ENCODE measurements at regions not wholly inside any gene's neighbourhood (a gene's known extent, or its start where the extent isn't known, plus 50 kb on each side); places are given as distances from the start of the nearest gene placed in this dataset.
"Not testable (repeated sequence)": the region's sequence is repeated elsewhere in the genome, so short reads cannot be mapped to it uniquely, and the experiment has no call there.

DNA sequence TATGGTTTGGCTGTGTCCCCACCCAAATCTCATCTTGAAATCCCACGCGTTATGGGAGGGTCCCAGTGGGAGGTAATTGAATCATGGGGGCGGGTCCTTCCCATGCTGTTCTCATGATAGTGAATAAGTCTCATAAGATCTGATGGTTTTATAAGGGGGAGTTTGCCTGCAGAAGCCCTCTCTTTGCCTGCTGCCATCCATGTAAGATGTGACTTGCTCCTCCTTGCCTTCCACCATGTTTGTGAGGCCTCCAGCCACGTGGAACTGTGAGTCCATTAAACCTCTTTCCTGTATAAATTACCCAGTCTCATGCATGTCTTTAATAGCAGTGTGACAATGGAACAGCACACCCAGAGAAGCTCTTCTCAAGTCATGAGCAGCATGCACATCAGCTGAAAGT lies 119.1 kb upstream of the CARD11 start:
- DNase-seq (ENCODE audit: low spot score) = not testable (repeated sequence)

DNA sequence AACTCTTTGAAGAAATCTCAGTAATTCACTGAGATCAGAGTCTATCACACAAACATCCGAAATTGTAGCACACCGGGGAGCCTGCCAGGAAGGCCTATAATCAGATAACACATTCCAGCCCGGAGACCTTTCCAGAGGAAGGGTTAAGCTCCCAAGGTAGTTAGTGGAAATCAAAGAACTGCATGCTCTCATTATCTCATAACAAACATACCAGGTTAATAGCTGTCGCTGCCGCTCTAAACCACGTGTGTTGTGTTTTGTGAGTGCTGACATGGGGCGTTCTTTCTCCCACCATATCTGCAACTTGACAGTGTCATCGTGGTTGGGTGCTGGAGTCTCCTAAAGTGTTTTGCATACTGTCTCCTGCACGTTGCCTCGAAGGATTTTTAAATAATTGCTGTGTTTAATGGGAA lies 120.7 kb upstream of the CARD11 start:
- DNase-seq (ENCODE audit: low spot score) = no peak

DNA sequence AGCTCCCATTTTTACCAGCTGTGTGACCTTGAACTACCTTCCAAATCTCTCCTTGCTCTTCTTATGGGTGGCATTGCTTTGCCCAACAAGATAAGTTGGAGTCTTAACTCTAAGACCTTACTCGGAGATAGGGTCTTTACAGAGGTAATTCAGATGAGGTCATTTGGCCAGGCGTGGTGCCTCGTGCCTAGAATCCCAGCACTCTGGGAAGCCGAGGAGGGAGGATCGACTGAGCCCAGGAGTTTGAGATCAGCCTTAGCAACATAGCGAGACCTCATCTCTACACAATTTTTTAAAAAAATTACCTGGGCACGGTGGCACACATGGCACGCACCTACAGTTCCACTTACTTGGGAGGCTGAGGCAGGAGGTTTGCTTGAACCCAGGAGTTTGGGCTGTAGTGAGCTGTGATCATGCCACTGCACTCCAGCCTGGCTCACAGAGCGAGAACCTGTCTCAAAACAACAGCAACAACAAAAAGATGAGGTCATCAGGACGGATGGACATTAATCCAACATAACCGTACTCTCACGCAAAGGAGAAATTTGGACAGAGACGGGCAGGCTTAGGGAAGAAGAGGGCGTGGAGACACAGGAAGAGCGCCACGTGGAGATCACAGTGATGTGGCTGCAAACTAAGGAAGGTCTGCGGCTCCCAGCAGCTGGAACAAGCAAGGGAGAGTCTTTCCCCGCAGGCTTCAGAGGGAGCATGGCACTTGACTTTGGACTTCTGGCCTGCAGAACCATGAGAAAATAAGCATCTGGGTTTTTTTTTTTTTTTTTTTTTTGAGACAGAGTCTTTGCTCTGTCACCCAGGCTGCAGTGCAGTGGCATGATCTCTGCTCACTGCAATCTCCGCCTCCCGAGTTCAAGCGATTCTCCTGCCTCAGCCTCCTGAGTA lies 122.3 kb upstream of the CARD11 start:
- DNase-seq (ENCODE audit: low spot score) = no peak

DNA sequence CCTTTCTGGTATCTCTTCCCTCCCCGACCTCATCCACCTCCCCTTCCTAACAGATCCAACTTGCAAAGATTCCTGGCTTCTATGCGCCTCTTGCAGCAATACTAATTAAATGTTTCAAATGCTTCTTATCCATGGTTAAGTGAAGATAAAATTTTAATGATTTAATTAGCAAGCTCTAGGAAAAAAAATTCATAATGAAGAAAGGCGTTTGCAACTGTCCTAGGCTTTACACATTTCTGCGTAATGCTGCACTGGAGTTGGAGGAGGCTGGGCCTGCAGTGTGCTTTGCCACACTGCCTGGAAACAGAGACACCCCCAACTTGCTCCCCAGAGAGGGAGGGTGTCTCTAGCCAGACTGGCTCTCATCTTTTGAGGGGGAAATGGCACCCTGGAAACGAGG lies 123.9 kb upstream of the CARD11 start:
- no peak for DNase-seq (ENCODE audit: low spot score)

DNA sequence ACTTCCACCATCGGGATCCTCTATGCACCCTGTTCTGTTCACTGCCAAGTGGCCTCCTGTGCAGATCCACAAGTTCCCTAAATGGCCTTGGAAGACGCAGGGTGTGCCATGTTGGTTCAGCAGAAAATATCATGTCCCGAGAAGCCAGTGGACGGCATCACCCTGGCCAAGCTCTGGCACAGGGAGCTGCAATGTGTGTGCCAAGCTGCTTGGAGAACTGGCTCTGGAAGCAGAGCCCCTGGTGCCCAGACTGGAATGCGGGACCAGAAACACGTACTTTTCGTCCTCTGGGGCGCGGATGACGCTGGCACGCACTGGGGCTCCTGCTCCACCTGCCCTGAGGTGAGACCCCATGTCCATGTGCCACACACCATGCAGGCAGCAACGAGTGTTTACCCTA lies 124.7 kb upstream of the CARD11 start:
- DNase-seq (ENCODE audit: low spot score) = no peak

DNA sequence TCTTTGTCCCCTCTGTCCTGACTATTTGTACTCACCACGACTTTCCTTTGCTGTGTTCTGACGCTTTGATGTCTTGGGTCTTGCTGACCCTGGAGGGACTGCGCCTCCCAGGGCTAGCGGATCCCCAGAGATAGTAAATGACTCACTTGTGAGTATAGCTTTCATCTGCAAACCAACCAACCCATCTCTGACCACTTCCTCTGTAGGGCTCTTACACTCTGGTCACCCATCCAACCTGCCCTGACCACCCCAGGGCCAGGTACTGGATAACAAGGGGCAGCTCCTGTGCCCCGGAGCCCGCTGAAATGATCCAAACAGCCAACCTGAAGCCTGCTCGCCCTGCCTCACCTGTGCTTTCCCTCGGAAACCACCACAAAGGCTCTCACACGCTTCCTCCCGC lies 125.2 kb upstream of the CARD11 start:
- no peak for DNase-seq (ENCODE audit: low spot score)

DNA sequence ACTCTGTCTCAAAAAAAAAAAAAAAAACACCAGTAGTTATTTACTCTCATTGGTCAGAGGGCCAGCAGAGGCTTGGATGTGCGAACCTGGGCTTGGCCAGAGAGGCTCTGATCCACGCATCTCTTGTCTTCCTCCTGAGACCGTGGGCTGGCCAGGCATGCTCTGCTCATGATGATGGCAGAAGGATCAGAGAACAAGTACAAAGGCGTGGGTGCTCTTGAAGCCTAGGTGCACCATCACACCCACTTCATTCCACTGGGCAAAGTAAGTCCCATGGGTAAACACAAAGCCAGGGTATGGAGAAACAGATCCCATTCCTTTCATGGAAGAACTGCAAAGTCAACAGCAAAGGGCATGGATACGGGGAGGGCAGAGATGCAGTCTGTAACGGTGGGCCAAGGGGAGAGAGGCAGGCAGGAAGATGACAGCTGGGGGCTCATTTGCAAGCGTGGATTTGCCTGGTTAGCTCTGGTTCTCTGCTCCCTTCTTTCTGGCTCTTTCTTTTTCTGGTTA lies 128.2 kb upstream of the SDK1 start:
- no peak for DNase-seq (ENCODE audit: low spot score)

DNA sequence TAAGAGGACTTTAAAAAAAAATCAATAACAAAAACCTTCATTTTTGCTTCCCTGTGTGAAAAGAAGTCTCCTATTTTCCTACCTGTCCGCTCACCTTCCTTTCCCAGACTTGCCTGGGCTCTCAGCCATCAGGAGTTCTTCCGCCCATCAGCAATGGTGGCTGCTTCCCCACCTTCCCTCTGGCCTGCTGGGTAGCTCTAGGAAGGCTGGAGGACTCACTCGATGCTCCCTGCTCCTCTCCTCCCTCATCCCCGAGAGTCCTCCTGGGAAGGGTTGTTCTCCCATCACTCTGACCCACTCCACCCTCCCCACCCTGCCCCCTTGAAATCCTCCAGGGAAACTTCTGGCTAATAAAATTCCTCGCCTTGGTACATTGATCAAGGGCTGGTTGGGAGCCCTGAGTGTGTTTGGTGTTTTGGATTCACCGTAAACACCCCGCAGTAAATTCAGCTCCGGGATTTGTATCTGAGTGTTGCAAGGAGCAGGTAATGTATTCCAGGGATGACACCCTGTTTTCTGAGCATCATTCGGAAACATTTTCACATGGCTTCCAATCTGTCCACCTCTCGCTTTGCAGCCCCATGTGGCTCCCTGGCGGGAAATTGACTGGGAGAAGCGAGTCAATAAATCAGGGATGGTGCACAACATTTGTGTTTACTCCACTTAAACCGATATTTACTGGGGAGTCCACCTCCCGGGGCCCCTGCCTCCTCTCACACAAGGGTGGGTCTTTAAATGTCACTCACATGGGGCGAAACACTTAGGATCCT lies 126.4 kb upstream of the SDK1 start:
- DNase-seq (ENCODE audit: low spot score) = no peak

DNA sequence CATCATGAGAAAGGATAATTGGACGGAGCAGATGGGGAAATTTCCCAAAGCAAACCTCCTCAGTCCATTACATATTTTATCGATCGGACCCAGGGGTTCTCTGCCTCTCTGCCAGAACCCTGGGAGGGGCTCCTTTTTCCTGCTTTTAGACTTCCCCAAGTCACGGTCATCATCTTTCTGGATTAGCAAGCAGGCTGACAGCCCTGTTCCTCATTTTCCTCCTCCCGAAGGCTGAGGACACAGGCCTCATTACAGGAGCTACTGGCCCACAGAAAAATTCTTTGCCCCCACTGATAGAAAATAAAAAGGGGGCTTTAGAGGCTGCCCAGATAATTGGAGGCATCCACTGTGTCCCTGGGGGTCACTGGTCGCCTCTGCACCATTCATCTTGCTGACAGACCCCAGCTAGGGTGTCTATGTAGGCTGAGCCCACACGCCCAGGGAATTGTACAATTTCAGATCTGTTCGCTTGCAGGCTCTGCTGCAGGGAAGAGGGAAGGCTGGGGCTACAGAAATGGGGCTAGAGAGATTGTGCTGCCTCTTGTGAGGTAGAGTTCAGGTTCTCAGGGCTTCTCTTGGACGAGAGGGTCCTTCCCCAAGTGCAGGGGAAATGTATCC lies 125.7 kb upstream of the SDK1 start:
- DNase-seq (ENCODE audit: low spot score) = no peak

DNA sequence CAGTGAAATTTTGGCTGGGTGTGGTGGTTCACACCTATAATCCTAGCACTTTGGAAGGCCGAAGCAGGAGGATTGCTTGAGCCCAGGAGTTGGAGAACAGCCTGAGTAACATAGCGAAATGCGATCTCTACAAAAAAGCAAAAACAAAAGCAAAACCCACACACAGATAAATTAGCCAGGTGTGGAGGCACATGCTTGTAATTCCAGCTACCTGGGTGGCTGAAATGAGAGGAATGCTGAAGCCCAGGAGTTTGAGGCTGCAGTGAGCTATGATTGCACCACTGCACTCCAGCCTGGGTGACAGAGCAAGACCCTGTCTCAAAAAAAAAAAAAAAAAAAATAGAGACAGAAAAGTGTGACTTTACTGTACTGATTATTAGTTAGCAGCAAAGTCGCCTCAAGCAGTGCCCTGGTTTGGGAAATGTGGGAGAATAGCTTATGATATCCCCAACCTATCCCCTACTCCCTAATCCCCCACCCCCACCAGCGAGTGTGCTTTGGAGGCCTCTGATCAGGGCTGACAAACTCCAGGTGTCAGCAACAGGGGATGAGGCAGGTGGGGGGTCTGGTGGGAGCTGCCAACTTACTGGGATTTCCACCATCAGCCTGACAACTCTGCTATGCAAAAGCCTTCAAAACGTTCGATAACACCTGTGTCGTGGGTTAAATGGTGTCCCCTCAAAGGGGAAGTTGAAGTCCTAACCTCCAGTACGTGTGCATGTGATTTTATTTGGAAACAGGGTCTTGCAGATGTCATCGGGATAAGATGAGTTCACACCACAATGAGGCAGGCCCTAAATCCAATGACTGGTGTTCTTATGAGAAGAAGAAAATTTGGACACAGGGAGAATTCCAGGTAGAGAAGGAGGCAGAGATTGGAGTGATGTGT lies 124.7 kb upstream of the SDK1 start:
- no peak for DNase-seq (ENCODE audit: low spot score)

DNA sequence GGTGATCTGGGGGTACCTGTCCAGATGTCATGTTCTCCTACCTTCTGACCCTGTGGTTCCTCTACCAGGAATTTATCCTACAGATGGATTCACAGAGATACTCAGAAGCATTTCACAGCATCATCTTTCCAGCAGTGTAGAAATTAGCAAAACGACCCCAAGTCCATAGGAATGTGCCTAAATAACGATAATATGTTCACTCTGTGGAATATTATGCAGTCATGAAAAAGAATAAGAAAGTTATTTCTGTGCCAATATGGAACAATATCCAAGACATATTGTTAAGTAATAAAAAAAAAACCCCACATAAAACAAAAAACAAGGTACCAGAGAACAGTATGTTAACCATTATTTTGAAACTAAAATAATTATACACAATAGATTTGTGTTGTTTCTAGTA lies 123.8 kb upstream of the SDK1 start:
- DNase-seq (ENCODE audit: low spot score) = no peak

DNA sequence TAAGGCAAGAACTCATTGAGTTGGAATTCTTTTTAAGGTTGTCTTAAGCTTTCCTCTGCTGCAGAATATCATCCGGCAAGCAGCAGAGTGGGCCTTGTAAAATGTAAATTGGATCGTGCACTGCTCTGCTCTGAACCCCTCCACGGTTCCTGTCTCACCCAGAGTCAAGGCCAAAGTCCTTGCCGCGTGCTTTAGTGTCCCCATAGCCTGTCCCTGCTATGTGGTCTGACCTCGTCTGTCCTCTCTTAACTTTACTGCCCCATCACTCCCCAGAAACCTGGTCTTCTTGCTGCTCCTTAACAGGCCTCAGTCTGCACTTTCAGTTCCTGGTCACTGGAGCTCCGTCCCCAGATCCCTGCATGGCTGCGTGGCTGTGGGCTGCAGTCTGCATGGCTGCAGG lies 121.6 kb upstream of the SDK1 start:
- DNase-seq (ENCODE audit: low spot score) = no peak

DNA sequence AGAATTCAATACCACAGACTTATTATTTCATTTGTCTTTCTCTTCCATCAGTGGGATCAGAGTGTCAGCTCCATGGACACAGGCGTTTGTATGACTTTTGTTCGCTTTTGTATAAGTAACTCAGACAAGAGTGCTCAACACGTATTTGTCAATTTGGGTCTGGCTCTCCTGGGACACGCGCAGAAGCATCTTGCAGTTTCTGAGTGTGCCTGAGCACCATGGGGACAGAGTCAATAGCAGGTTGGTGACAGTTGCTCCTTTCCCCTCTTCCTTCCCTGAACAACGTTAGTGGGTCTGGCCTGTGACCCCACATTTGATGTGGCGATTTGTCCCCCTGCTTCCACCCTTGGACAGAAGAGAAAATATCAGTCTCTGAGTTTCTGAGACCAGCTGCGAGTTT lies 120.4 kb upstream of the SDK1 start:
- no peak for DNase-seq (ENCODE audit: low spot score)

DNA sequence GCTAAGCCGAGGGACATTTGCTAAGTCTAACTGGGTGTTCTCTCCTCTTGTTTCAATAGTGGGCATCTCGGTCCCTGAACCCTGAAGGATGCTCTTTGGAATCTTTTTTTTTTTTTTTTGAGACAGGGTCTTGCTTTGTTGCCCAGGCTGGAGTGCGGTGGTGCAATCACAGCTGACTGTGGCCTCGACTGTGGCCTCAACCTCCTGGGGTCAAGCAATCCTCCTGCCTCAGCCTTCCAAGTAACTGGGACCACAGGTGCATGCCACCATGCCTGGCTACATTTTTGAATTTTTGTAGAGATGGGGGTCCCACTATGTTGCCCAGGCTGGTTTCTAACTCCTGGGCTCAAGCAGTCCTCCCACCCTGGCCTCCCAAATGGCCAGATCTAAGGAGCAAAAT lies 119.0 kb upstream of the SDK1 start:
- not testable (repeated sequence) for DNase-seq (ENCODE audit: low spot score)

DNA sequence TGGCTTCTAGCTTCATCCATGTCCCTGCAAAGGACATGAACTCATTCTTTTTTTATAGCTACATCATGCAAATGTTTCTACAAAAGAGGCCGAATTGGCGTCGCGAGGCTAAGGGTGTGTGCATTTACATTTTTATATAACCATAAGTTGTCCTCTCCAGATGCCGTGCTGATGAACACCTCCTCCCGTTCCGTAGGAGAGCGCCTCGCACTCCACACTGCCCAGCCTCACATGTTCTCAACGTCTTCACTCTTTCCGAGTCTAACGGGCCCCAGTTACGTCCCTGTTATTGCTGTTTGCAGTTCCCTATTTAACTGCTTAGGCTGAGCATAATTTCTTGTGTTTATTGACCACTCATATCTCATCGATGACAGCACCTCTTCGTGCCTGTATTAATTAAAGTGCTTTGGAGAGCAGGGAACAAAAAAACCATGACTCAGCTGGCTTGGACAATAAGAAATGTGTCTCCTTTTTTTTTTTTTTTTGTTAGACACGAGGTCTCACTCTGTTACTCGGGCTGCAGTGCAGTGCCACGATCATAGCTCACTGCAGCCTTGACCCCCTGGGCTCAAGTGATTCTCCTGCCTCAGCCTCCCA lies 113.5 kb upstream of the SDK1 start:
- no peak for DNase-seq (ENCODE audit: low spot score)

DNA sequence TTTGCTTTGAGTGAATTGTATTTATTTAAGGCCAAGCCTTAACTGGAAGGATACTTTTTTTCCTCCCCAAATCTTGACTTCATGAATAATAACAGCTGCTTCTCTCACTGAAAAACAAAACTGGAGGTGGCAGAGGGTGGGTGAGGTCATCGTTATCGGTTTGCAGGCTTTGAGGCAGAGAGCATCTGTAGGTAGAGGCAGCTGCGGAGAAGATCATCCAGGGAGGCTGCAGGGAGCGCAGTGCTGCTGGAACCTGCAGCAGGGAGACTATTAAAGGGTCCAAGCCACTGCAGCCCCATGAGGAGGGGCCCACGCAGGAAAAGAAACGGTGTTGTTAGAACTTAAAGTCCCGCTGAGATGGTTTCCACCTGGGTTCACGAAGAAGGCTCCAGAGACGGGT lies 112.1 kb upstream of the SDK1 start:
- DNase-seq (ENCODE audit: low spot score) = no peak

DNA sequence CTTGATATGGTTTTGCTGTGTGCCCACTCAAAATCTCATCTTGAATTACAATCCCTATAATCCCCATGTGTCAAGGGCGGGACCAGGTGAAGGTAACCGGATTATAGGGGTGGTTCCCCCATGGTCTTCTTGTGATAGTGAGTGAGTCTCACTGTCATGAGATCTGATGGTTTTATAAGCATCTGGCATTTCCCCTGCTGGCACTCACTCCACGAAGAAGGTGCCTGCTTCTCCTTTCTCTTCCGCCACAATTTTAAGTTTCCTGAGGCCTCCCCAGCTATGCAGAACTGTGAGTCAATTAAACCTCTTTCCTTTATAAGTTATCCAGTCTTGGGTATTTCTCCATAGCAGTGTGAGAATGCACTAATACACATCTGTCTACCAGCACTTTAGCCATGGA lies 109.5 kb upstream of the SDK1 start:
- DNase-seq (ENCODE audit: low spot score) = no peak

DNA sequence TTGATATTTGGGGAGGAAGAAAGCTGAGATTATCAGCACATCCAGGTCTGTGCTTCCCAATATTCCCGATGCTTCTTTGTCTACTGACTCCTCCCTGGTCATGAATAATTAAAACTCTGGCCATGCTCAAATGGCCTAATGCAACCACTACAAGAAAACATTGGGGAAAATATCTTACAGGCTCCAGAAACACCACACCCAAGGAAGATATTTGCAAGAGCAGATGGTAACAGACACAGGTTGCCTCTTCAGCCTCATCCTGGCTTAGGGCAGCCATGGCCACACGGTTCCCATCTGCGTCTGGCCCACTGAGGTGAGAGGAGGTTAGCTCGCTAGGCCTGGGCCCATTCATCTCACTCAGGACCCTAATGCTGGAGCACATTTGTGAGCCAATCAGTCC lies 108.4 kb upstream of the SDK1 start:
- no peak for DNase-seq (ENCODE audit: low spot score)

DNA sequence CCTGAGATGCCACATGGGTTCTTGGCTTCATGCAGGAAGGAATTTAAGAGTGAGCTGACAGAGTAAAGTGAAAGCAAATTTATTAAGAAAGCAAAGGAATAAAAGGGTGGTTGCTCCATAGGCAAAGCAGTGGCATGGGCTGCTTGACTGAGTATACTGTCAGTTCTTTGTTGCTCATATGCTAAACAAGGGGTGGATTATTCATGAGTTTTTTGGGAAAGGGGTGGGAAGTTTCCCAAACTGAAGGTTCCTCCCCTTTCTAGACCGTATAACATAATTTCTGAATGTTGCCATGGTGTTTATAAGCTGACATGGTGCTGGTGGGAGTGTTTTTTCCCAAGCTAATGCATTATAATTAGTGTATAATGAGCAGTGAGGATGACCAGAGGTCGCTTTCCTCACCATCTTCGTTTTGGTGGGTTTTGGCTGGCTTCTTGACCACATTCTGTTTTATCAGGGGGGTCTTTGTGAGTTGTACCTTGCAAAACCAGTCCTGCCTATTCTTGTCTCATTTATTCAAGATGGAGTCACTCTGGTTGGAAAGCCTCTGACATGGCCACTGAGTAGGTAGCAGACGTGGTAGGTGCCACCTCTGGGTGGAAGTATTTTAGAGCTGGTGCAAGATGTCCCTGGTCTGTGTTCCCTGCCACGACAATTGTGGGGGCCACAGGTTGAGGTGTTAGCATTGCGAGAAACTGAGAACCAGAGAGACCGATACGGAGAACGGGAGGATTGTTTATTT lies 107.5 kb upstream of the SDK1 start:
- DNase-seq (ENCODE audit: low spot score) = no peak

DNA sequence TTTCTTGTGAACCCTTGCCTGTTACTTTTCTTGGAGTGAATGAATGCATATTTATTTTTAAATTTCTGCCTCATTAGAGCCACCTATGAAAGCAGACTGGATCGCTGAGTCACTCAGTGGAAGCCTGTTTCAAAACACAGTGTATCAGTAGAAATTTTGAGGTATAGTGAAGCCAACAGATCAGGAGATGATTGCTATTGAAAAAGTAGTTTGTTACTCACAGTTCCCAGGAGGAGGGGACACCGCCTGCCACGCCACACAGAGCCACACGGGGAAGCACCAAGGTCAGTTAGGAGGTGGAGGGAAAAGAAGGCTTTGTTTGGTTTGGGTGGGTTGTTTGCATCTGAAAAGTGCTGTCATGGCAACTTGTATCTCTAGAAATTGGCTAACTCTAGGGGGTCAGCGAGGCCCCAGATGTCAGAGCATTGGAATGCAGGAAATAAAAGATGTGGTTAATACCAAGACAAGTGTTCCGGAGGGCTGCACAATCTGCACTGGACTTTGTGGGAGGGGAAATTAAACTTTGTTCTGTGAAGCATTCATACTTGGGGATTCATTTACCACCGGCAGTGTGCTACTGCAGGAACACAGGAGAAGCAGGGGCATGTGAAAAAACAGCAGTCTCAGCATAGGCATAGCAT lies 106.4 kb upstream of the SDK1 start:
- no peak for DNase-seq (ENCODE audit: low spot score)
